DMS79 (cell line): ENCODE measurements at regions not wholly inside any gene's neighbourhood (a gene's known extent, or its start where the extent isn't known, plus 50 kb on each side); places are given as distances from the start of the nearest gene placed in this dataset.

Experiments used
- DNase-seq: peaks from one replicate; lab custom pipeline; 2025; lab: John Stamatoyannopoulos, UW

DNA sequence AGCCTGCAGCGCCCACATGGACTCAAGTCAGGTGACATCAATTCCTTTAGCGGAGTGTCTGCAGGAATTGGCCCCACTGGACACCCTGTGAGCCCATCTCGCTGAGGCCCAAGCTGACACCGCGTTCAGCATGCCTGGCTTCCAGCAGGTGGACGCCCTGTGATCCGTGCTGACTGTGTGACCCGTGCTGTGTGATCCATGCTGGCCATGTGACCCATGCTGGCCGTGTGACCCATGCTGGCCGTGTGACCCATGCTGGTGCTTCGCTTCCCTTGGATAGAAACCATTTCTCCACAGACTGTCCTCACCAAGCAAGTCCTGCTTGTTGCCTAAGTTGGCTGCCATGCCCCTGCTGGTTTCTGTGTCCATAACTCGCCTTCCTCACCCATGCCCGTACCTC lies 392.1 kb downstream of the BRD1 start:
- no peak for DNase-seq

DNA sequence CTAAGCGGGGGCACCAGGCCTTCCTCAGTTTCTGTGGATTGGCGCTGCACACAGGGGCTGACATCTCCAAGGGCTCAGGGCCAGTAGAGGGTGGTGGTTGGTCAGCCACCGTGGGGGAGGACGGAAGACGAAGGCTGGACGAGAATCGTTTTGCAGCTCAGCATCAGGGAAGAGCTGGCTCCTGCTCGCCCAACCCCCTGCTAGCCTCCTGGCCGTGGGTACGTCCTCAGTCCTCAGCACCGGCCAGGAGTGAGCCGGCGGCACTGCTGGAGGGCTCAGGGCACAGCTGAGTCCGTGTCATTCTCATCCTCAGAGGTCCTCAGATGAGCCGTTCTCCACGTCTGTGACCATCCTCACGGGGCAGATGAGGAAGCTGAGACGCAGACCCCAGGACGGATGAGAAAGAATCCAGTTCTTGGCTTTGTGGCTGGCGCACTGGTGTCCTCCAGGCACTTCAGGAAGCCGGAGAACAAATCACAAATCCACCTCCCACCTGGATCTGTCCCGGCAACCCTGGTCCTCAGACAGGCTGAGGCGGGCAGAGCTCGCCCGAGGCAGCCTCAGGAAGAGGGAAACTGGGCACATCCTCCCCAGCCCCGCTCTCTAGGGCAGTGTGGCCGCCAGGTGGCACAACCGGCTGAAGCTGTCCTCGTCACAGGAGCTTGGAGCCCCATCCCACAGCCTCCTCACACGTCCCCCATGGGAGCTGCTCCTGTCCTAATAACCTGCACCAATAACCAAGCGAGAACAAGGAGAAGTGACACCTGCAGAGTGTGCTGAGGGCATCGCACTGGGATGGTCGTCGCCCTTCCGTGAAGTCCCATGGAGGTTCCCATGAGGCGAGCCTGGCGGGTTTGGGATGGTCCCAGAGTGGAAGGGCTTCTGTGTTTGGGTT lies 393.7 kb downstream of the BRD1 start:
- DNase-seq, result no peak

DNA sequence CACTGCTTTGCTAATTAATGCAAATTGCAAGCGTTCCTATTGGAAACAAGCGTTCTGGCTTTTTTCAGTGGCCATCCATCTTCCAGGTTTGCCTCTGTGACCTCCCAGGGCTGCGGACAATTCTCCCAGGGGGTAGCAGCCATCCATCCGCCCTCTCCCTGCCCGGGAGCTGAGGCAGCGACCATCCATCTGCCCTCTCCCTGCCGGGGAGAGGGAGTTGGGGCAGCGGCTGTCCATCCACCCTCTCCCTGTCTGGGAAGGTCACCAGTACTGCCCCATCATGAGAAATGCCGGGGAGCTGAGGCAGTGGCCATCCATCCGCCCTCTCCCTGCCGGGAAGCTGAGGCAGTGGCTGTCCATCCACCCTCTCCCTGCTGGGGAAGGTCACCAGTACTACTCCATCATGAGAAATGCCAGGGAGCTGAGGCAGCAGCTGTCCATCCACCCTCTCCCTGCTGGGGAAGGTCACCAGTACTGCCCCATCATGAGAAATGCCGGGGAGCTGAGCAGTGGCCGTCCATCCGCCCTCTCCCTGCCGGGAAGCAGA lies 394.7 kb downstream of the BRD1 start:
- no peak for DNase-seq

- DNase-seq, result no peak
Observed at GRCh38 chr22:49432211-49432896, 395.3 kb downstream of the BRD1 start.

DNA sequence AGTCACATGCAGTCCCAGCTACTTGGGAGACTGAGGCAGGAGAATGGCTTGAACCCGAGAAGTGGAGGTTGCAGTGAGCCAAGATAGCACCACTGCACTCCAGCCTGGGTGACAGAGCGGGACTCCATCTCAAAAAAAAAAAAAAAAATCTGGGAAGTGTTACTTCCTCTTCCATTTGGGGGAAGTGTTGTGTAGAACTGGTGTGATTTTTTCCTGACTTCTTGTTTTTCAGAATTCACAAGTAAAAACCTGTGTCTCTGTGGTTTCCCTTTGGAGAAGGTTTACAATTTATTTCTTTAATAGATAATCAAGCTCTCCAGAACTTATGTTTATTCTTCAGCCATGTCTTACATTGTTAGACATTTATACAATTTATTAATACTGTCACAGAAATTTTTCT lies 396.1 kb downstream of the BRD1 start:
- no peak for DNase-seq

GRCh38 chr22:49429066-49429465 lies 398.6 kb downstream of the BRD1 start:
- DNase-seq, result no peak

GRCh38 chr22:49427941-49428340 lies 399.7 kb downstream of the BRD1 start:
- no peak for DNase-seq

DNA sequence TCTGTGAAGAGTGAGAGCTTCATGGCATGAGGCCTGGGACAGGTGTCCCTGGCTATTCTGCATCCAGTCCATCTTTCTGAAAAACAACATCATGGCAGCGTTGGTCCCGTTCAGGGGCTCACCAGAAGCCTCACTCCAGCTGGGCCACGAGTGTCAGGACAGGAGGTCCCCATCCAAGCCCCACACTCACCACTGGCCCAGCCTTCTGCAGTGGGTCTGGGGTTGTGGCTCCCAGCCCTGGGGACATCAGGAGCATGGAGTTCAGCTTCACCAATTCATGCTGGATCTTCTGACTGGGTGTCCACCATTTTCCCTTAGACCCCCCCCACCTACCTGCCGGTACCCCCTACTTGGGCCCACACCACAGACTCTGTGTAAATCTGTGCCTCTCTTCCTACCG lies 400.3 kb downstream of the BRD1 start:
- DNase-seq, result no peak

- DNase-seq, result no peak
Observed at GRCh38 chr22:49426618-49427266, 400.9 kb downstream of the BRD1 start.

DNA sequence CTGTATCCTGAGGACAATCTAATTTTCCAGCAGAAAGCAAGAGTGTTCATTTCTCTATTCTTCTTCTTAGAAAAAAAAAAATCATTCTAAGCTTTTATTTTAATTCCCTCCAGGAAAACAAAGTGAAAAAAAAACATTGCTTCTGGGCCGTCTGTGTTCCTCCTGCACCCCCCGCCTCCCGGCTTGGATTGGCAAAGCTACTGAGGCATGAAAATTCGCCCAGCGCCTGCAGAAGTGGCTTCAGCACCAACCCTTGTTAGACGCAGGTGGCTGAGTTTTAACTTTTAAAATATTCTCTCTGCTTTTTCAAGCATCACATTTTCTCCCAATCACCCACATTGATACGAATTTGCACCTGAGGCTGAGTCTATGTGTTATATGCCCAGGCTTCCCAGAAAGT lies 401.6 kb downstream of the BRD1 start:
- DNase-seq, result no peak

DNA sequence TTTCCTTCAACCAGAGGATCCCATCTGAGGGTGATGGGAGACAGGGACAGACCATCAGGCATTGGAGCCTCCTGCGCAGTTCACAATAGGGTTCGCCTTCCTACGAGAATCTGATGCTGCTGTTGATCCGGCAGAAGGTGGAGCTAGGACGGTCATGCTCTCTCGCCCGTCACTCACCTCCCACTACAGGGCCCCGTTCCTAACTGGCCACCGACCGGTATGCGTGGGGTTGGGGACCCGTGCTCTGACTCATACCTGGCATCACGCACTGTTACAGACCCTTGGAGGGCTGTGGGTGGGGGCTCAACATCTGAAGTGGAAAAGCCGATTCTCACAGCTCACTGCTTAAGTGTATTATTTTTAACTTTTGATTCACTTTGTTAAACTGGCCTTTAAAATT lies 402.3 kb downstream of the BRD1 start:
- DNase-seq, result no peak

DNA sequence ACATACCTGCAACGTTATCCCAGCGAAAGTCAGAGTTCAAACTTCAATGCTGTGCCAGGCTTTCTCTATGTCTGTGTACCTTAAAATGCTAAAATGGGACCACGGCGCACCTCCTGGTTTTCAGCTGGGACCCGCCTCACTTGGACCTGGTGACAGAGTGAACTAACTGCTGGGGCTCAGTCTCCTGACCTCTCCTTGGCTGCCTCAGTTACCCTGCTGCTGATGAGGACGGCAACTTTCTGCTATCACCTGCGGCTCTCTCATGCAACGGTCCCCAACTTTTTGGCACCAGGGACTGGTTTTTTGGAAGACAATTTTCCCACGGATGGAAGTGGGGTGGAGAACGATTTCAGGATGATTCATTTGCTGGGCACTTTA lies 402.8 kb downstream of the BRD1 start:
- no peak for DNase-seq

- no peak for DNase-seq
Observed at GRCh38 chr22:49423125-49423650, 404.5 kb downstream of the BRD1 start.

GRCh38 chr22:49422701-49423100 lies 405.0 kb downstream of the BRD1 start:
- no peak for DNase-seq

GRCh38 chr22:49420651-49421050 lies 407.0 kb downstream of the BRD1 start:
- no peak for DNase-seq

DNA sequence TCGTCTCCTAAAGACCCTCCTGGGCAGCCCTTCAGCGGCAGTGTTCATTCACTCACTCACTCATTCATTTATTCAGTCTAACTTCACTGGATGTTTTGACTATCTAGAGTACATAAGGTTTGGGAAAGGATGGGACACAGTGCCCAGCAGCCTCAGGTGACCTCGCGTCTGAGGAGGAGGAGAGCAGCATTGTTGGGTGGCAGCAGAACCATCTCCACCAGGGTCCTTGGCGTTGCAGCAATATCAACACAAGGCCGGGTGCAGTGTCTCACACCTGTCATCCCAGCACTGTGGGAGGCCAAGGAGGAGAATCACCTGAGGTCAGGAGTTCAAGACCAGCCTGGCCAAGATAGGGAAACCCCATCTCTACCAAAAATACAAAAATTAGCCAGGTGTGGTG lies 408.0 kb downstream of the BRD1 start:
- DNase-seq, result no peak

GRCh38 chr22:49418943-49419342 lies 408.7 kb downstream of the BRD1 start:
- no peak for DNase-seq

- DNase-seq, result no peak
Observed at GRCh38 chr22:49418341-49418894, 409.3 kb downstream of the BRD1 start.

DNA sequence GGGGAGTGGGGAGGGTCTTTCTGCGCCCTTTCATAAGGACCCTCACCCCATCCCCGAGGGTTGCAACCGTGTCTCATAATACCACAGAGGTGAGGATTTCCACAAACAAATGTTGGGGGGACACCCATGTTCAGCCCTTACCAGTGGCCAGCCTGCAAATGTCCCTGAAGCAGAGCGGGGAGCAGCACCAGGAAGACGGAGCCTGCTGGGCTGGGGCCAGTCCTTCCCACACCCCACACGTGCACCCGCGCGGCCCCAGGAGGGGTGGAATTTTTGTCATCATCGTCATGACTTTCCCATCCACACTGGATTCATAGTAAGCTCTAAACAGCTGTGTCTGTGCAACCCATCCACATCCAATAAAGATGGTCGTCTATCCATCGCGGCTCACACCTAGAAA lies 409.8 kb downstream of the BRD1 start:
- DNase-seq, result no peak

- no peak for DNase-seq
Observed at GRCh38 chr22:49417326-49417725, 410.3 kb downstream of the BRD1 start.

GRCh38 chr22:49415151-49415951 lies 412.3 kb downstream of the BRD1 start:
- peak; percentile 51 for DNase-seq
